HL-60 (cell line): ENCODE measurements at regions not wholly inside any gene's neighbourhood (a gene's known extent, or its start where the extent isn't known, plus 50 kb on each side); places are given as distances from the start of the nearest gene placed in this dataset.

Experiments
- DNase-seq, 2 experiments: peaks; one replicate each; pipeline ENCODE4 v3.0.0-alpha.2; 2010 to 2020; ENCODE audit warnings: low read depth in 1 of 2, low spot score in 1 of 2
- H3K27ac ChIP-seq: fragments of 250-450 bp; sonication (Bioruptor Pico); replicated peaks from 2 replicates; pipeline ENCODE4 v1.5.1; 2020; ENCODE audit warnings: mild to moderate bottlenecking, moderate library complexity
- H3K27me3 ChIP-seq: fragments of 250-450 bp; sonication (Bioruptor Pico); 2 replicates; pipeline ENCODE4 v1.5.1; 2021; ENCODE audit warnings: mild to moderate bottlenecking, moderate library complexity; ENCODE audit not compliant: insufficient read depth, poor library complexity, severe bottlenecking
- H3K4me3 ChIP-seq: replicated peaks from 2 replicates; pipeline ENCODE4 v1.5.1; 2011; ENCODE audit warnings: mild to moderate bottlenecking, control low read depth, low read length; ENCODE audit not compliant: insufficient read depth
- GABPA ChIP-seq: IDR thresholded peaks from 2 replicates; pipeline ENCODE4 v1.6.1; 2012; ENCODE audit warnings: low read depth
- POLR2AphosphoS5 ChIP-seq: IDR thresholded peaks from 2 replicates; pipeline ENCODE4 v1.6.1; 2012; ENCODE audit warnings: low read depth
- SPI1 ChIP-seq: IDR thresholded peaks from 2 replicates; pipeline ENCODE4 v1.6.1; 2012; ENCODE audit warnings: low read depth, mild to moderate bottlenecking, borderline replicate concordance
- TF ChIP-seq, protein P1 (sequence below): IDR thresholded peaks from 2 replicates; pipeline ENCODE4 v1.6.1; 2012; ENCODE audit warnings: low read depth; ENCODE audit not compliant: insufficient replicate concordance
- TF ChIP-seq, protein P2 (sequence below): IDR thresholded peaks from one replicate; pipeline ENCODE4 v1.5.1; 2011; ENCODE audit warnings: low read length, control low read depth, inconsistent platforms; ENCODE audit not compliant: insufficient read depth

DNA sequence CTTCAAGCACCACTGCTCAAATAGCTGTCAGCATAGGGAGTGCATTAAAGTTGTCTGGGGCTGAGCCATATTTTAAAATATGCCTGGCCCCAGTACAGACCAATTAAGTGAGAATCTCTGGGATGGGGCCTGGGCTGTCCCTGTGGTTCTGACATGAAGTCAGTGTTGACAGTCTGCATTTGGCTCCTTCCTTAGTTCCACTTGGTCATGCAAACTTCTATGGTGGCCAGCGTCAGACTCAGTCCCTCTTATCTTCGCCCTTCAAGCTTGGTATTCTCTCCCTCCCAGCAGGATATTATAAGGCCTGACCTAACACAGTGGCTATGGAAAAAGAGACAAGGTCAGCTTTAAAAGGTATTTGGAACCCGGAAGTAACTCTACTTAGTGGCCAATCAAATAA lies 177.2 kb downstream of the PMP22 start:
- TF ChIP-seq, protein P1, sequence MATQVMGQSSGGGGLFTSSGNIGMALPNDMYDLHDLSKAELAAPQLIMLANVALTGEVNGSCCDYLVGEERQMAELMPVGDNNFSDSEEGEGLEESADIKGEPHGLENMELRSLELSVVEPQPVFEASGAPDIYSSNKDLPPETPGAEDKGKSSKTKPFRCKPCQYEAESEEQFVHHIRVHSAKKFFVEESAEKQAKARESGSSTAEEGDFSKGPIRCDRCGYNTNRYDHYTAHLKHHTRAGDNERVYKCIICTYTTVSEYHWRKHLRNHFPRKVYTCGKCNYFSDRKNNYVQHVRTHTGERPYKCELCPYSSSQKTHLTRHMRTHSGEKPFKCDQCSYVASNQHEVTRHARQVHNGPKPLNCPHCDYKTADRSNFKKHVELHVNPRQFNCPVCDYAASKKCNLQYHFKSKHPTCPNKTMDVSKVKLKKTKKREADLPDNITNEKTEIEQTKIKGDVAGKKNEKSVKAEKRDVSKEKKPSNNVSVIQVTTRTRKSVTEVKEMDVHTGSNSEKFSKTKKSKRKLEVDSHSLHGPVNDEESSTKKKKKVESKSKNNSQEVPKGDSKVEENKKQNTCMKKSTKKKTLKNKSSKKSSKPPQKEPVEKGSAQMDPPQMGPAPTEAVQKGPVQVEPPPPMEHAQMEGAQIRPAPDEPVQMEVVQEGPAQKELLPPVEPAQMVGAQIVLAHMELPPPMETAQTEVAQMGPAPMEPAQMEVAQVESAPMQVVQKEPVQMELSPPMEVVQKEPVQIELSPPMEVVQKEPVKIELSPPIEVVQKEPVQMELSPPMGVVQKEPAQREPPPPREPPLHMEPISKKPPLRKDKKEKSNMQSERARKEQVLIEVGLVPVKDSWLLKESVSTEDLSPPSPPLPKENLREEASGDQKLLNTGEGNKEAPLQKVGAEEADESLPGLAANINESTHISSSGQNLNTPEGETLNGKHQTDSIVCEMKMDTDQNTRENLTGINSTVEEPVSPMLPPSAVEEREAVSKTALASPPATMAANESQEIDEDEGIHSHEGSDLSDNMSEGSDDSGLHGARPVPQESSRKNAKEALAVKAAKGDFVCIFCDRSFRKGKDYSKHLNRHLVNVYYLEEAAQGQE = no peak
- TF ChIP-seq SPI1 (no peak), GABPA (no peak), POLR2AphosphoS5 (no peak)
- TF ChIP-seq, protein P2, sequence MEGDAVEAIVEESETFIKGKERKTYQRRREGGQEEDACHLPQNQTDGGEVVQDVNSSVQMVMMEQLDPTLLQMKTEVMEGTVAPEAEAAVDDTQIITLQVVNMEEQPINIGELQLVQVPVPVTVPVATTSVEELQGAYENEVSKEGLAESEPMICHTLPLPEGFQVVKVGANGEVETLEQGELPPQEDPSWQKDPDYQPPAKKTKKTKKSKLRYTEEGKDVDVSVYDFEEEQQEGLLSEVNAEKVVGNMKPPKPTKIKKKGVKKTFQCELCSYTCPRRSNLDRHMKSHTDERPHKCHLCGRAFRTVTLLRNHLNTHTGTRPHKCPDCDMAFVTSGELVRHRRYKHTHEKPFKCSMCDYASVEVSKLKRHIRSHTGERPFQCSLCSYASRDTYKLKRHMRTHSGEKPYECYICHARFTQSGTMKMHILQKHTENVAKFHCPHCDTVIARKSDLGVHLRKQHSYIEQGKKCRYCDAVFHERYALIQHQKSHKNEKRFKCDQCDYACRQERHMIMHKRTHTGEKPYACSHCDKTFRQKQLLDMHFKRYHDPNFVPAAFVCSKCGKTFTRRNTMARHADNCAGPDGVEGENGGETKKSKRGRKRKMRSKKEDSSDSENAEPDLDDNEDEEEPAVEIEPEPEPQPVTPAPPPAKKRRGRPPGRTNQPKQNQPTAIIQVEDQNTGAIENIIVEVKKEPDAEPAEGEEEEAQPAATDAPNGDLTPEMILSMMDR = no peak
- Histone ChIP-seq H3K27me3 (no peaks in the 10 kb centered on the region), H3K4me3 (no peak overlapping the region), H3K27ac (no peak overlapping the region)
- no peak for DNase-seq

DNA sequence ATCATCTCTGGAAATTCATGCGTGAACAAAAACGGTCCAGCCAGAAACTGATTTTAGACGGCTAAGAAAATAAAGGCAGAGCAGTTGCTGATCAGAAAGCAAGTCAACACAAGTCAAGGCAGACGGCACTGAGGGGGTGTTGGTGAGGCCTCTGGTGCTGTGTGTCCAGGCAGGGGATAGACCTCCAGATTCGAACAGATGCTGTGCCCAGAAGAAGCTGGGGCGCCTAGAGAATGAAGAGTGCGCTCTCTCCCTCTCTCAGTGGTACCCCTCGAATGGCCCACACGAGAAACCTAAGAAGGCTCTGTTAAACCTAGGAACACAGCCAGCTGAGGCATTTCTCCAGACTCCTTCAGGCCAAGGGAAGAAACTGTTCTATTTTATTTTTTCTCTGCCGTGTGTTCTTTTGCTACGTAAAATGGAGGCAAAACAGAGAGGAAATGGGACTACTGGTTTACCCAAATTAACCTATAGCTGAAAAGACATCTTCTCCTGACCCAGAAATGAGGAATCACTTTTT lies 178.3 kb downstream of the PMP22 start:
- Histone ChIP-seq H3K4me3 (no peak overlapping the region), H3K27ac (no peak overlapping the region), H3K27me3 (no peaks in the 10 kb centered on the region)
- no peak for DNase-seq
- TF ChIP-seq POLR2AphosphoS5 = no peak
- TF ChIP-seq, protein P1 = no peak
- no peak for TF ChIP-seq SPI1
- TF ChIP-seq GABPA = no peak
- TF ChIP-seq, protein P2 = no peak

DNA sequence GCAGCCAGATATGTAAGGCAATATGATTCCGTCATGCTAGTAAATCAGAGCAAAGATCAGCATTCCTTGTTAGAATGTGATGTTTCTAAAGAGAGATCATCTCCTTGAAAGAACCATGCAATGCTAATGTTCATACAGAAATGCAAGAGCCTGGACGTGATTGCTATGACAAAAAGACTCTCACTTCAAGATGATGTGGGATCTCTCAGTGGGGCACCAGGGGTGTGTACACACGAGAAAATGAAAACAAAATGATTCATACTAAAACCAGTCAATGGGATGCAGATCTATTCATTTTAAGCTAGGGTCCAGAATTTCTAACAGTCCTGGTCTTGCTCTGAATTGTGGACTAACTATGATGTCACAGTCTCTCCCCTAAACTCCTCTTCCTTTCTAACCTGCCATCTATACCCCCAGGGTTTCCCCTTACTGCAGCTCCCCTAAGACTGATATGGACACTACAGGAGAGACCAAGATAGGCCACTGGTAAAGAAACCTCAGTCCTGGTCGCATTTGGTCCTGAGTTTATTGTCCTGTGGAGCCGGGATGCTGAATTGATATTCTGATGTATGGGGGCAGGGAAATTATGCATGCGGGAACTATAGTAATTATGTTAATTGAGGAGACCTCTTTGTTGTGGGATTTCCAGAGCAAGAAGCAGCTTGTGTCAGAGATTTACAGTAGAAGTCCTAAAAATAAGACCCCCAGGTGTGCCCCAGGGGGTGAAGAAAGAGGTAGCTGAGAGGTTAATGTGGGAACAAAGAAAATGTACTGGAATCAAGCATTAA lies 179.0 kb downstream of the PMP22 start:
- Histone ChIP-seq H3K27me3 (no peaks in the 10 kb centered on the region), H3K27ac (no peak overlapping the region), H3K4me3 (no peak overlapping the region)
- no peak for DNase-seq
- TF ChIP-seq, protein P2 = no peak
- no peak for TF ChIP-seq POLR2AphosphoS5
- no peak for TF ChIP-seq SPI1
- no peak for TF ChIP-seq GABPA
- TF ChIP-seq, protein P1 = no peak
